ENCODE measurements at regions not wholly inside any gene's neighbourhood (a gene's known extent, or its start where the extent isn't known, plus 50 kb on each side); places are given as distances from the start of the nearest gene placed in this dataset.

- Mint-ChIP-seq H3K4me1 (no peaks in the 10 kb centered on the region), H3K27me3 (peaks cover 7% of the 10 kb centered on the region), H3K4me3 (no peak overlapping the region), H3K9me3 (ENCODE audit: insufficient read depth) (peaks cover 4% of the 10 kb centered on the region), H3K27ac (no peak overlapping the region)
- no peaks in the 10 kb centered on the region for H3K27me3 ChIP-seq (replicated peaks in 1 of 4; ENCODE audit: control extremely low read depth in 1 of 4, control insufficient read depth in 3 of 4, insufficient read depth in 4 of 4, low read length in 3 of 4)
- no peak overlapping the region for H3K27ac ChIP-seq (ENCODE audit: low read length in 2 of 2)
- ATAC-seq (ENCODE audit: low read depth) (no peak), DNase-seq (no peak)
- no peaks in the 10 kb centered on the region for H4K20me1 ChIP-seq (ENCODE audit: control insufficient read depth, insufficient read depth, low read length, poor library complexity, severe bottlenecking)
- WGBS (ENCODE audit: insufficient coverage): 80% methylated on average over 3 of the region's 5 CpGs
- no peak overlapping the region for H3K4me2 ChIP-seq (replicated peaks; ENCODE audit: low read depth, low read length, poor library complexity, severe bottlenecking)
- no peak overlapping the region for H3K9ac ChIP-seq (ENCODE audit: low read length)
- no peaks in the 10 kb centered on the region for H3K36me3 ChIP-seq (replicated peaks in 1 of 2; ENCODE audit: control extremely low read depth in 1 of 2, control insufficient read depth in 1 of 2, extremely low read depth in 1 of 2, insufficient read depth in 2 of 2, low read length in 1 of 2)
- H3K79me2 ChIP-seq (ENCODE audit: control insufficient read depth, insufficient read depth, low read length): no peaks in the 10 kb centered on the region
- no peak overlapping the region for H3K4me3 ChIP-seq (ENCODE audit: control extremely low read depth in 1 of 5, extremely low read depth in 1 of 5, insufficient read depth in 1 of 5, low read depth in 2 of 5, low read length in 4 of 5)
- TF ChIP-seq EZH2 (IDR thresholded peaks at IDR 0.05; ENCODE audit: borderline replicate concordance, insufficient read depth, low read depth, low read length, poor library complexity, severe bottlenecking) (no peak), CTCF (IDR thresholded peaks at IDR 0.05) (no peak)
- no peaks in the 10 kb centered on the region for H3K4me1 ChIP-seq (ENCODE audit: control insufficient read depth in 2 of 2, insufficient read depth in 2 of 2, low read length in 2 of 2)
- POLR2A ChIA-PET: no interaction called here
- intact Hi-C loops (cut with micrococcal nuclease): no loop called here
- H2AFZ ChIP-seq (ENCODE audit: insufficient read depth, low read depth, low read length, poor library complexity, severe bottlenecking): no peak overlapping the region
- no peaks in the 10 kb centered on the region for H3K9me3 ChIP-seq (ENCODE audit: control extremely low read depth in 1 of 3, control insufficient read depth in 2 of 3, insufficient read depth in 1 of 3, low read length in 2 of 3)
- CTCF ChIA-PET: no interaction called here
These were observed 405.9 kb downstream of the ADRA2A start for GRCh38 chr10:111482621-111483216.

DNA sequence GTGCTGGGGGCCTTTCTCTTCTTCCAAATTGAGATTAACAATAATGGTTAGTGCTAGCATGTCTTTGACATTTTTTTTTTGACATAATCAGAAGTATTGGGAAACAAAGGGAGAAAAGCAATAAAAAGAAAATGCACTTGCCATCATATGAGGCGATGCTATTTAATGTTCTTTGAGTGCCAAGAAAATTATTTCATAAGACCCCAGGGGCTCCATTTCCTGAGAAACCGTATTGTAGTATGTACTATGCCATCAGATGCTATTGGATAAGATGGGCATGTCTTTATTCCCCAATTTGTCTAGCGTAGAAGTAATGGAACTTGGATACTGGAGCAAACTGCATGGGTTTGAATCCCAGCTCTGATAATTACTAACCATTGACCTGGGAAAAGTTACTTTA is 408.9 kb downstream of the ADRA2A start:
- no peaks in the 10 kb centered on the region for H3K79me2 ChIP-seq (ENCODE audit: control insufficient read depth, insufficient read depth, low read length)
- intact Hi-C loops (cut with micrococcal nuclease): no loop called here
- WGBS (ENCODE audit: insufficient coverage): no CpG with 5 or more reads among the region's 3 CpGs
- H3K27me3 ChIP-seq (replicated peaks in 1 of 4; ENCODE audit: control extremely low read depth in 1 of 4, control insufficient read depth in 3 of 4, insufficient read depth in 4 of 4, low read length in 3 of 4): no peaks in the 10 kb centered on the region
- no peak overlapping the region for H2AFZ ChIP-seq (ENCODE audit: insufficient read depth, low read depth, low read length, poor library complexity, severe bottlenecking)
- H3K27ac ChIP-seq (ENCODE audit: low read length in 2 of 2): no peak overlapping the region
- DNase-seq (no peak), ATAC-seq (ENCODE audit: low read depth) (no peak)
- Mint-ChIP-seq H3K4me1 (no peaks in the 10 kb centered on the region), H3K27ac (no peak overlapping the region), H3K27me3 (no peaks in the 10 kb centered on the region), H3K9me3 (ENCODE audit: insufficient read depth) (peaks cover 15% of the 10 kb centered on the region), H3K4me3 (no peak overlapping the region)
- no peaks in the 10 kb centered on the region for H3K36me3 ChIP-seq (replicated peaks in 1 of 2; ENCODE audit: control extremely low read depth in 1 of 2, control insufficient read depth in 1 of 2, extremely low read depth in 1 of 2, insufficient read depth in 2 of 2, low read length in 1 of 2)
- no peak overlapping the region for H3K4me2 ChIP-seq (replicated peaks; ENCODE audit: low read depth, low read length, poor library complexity, severe bottlenecking)
- H3K9ac ChIP-seq (ENCODE audit: low read length): no peak overlapping the region
- no peak overlapping the region for H3K4me3 ChIP-seq (ENCODE audit: control extremely low read depth in 1 of 5, extremely low read depth in 1 of 5, insufficient read depth in 1 of 5, low read depth in 2 of 5, low read length in 4 of 5)
- no peaks in the 10 kb centered on the region for H3K4me1 ChIP-seq (ENCODE audit: control insufficient read depth in 2 of 2, insufficient read depth in 2 of 2, low read length in 2 of 2)
- CTCF ChIA-PET: no interaction called here
- peaks cover 0 to 18% (median 9%) of the 10 kb centered on the region in 3 donors for H3K9me3 ChIP-seq (ENCODE audit: control extremely low read depth in 1 of 3, control insufficient read depth in 2 of 3, insufficient read depth in 1 of 3, low read length in 2 of 3)
- no peaks in the 10 kb centered on the region for H4K20me1 ChIP-seq (ENCODE audit: control insufficient read depth, insufficient read depth, low read length, poor library complexity, severe bottlenecking)
- POLR2A ChIA-PET: no interaction called here
- no peak for TF ChIP-seq EZH2 (IDR thresholded peaks at IDR 0.05; ENCODE audit: borderline replicate concordance, insufficient read depth, low read depth, low read length, poor library complexity, severe bottlenecking)
- no peak for TF ChIP-seq CTCF (IDR thresholded peaks at IDR 0.05)
